Upper lobe of left lung (tissue), 4 donors: ENCODE measurements at regions not wholly inside any gene's neighbourhood (a gene's known extent, or its start where the extent isn't known, plus 50 kb on each side); places are given as distances from the start of the nearest gene placed in this dataset.
A peak's percentile ranks its signal among the peaks of the same experiment; 100 is the strongest.

ENCODE experiments used
- CTCF ChIP-seq, 6 experiments: fragments of 450-650 bp in 4 of 6; fragments of 200-600 bp in 2 of 6; sonication (generic) in 2 of 6; IDR thresholded peaks; one replicate each; pipeline ENCODE4 v1.5.1; 2016 to 2019; ENCODE audit warnings: antibody characterized with exemption in 6 of 6
- POLR2A ChIP-seq, 4 donors: fragments of 450-650 bp; IDR thresholded peaks; one replicate each; pipeline ENCODE4 v1.5.1; 2016 to 2017; ENCODE audit warnings: antibody characterized with exemption in 4 of 4, mild to moderate bottlenecking in 2 of 4

GRCh38 chr10:69684020-69684980 lies 54.3 kb downstream of the FAM241B start:
- TF ChIP-seq CTCF (IDR thresholded peaks at IDR 0.05) (no peak), POLR2A (IDR thresholded peaks at IDR 0.05) (peak in 1 of 4 donors; percentile 57)
